Fibroblast of lung (primary cell): ENCODE measurements at regions not wholly inside any gene's neighbourhood (a gene's known extent, or its start where the extent isn't known, plus 50 kb on each side); places are given as distances from the start of the nearest gene placed in this dataset.

ENCODE experiments used
- EZH2 ChIP-seq: IDR thresholded peaks from 2 replicates; pipeline ENCODE4 v1.5.1; 2012; ENCODE audit warnings: low read length, control low read depth, mild to moderate bottlenecking; ENCODE audit errors: missing control alignments
- TF ChIP-seq, protein P1 (sequence below), 2 donors: IDR thresholded peaks in 1 of 2; conservative IDR thresholded peaks in 1 of 2; 1 replicate in 1 of 2; 2 replicates in 1 of 2; pipeline ENCODE4 v1.5.1; 2011 to 2012; ENCODE audit warnings: low read length in 2 of 2, control low read depth in 1 of 2, inconsistent platforms in 1 of 2, low read depth in 1 of 2, mild to moderate bottlenecking in 1 of 2

DNA sequence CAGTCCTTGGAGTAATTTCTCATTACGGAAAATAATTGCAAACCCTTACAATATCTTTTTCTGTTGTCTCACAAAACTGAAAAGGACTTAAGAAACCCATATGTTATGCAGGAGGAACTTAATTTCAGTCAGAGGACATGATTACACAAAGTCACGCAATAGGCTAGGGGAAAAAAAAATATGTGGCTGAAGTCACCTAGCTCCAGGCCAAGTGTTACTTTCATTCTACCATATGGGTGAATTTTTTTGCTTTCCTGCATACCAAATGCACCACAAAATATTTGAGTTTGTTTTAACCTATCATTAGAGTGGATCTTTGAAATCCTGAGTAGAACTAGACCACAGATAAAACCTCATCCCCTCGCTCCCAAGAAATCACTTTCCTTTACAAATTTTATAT is 523.5 kb downstream of the CAAP1 start:
- TF ChIP-seq, protein P1, sequence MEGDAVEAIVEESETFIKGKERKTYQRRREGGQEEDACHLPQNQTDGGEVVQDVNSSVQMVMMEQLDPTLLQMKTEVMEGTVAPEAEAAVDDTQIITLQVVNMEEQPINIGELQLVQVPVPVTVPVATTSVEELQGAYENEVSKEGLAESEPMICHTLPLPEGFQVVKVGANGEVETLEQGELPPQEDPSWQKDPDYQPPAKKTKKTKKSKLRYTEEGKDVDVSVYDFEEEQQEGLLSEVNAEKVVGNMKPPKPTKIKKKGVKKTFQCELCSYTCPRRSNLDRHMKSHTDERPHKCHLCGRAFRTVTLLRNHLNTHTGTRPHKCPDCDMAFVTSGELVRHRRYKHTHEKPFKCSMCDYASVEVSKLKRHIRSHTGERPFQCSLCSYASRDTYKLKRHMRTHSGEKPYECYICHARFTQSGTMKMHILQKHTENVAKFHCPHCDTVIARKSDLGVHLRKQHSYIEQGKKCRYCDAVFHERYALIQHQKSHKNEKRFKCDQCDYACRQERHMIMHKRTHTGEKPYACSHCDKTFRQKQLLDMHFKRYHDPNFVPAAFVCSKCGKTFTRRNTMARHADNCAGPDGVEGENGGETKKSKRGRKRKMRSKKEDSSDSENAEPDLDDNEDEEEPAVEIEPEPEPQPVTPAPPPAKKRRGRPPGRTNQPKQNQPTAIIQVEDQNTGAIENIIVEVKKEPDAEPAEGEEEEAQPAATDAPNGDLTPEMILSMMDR (conservative IDR thresholded peaks at IDR 0.05 in 1 of 2, IDR thresholded peaks at IDR 0.05 in 1 of 2; ENCODE audit: low read depth in 1 of 2, low read length in 2 of 2): no peak
- TF ChIP-seq EZH2: no peak
